CD14-positive monocyte (primary cell): ENCODE measurements at regions not wholly inside any gene's neighbourhood (a gene's known extent, or its start where the extent isn't known, plus 50 kb on each side); places are given as distances from the start of the nearest gene placed in this dataset.

Source experiments
- DNase-seq, 3 donors: peaks; one replicate each; pipeline ENCODE4 v3.0.0-alpha.2; 2011 to 2022
- H2AFZ ChIP-seq: 2 replicates; pipeline ENCODE4 v1.6.0; 2012; ENCODE audit warnings: mild to moderate bottlenecking, low read depth, low read length, inconsistent platforms; ENCODE audit not compliant: insufficient read depth, poor library complexity, severe bottlenecking
- H3K27ac ChIP-seq, 2 donors: 1 replicate in 1 of 2; 2 replicates in 1 of 2; pipeline ENCODE4 v1.5.1; 2012 to 2013; ENCODE audit warnings: low read length in 2 of 2, control low read depth in 1 of 2, inconsistent platforms in 1 of 2, low read depth in 1 of 2, mild to moderate bottlenecking in 1 of 2
- H3K27me3 ChIP-seq, 2 donors: one replicate each; pipeline versions ENCODE4 v1.6.0 to v1.6.1; 2011 to 2013; ENCODE audit warnings: low read length in 2 of 2; ENCODE audit not compliant: control insufficient read depth in 2 of 2, insufficient read depth in 2 of 2
- H3K36me3 ChIP-seq, 2 donors: replicated peaks in 1 of 2; 1 replicate in 1 of 2; 2 replicates in 1 of 2; pipeline versions ENCODE4 v1.5.1 to v1.6.1; 2012 to 2013; ENCODE audit warnings: low read length in 2 of 2, control low read depth in 1 of 2, inconsistent platforms in 1 of 2, mild to moderate bottlenecking in 1 of 2; ENCODE audit not compliant: insufficient read depth in 2 of 2, control insufficient read depth in 1 of 2
- H3K4me1 ChIP-seq, 2 donors: 1 replicate in 1 of 2; 2 replicates in 1 of 2; pipeline versions ENCODE4 v1.5.1 to v1.6.1; 2012 to 2013; ENCODE audit warnings: low read length in 2 of 2, control low read depth in 1 of 2, inconsistent platforms in 1 of 2, mild to moderate bottlenecking in 1 of 2, moderate library complexity in 1 of 2; ENCODE audit not compliant: insufficient read depth in 2 of 2, control insufficient read depth in 1 of 2
- H3K4me2 ChIP-seq: replicated peaks from 2 replicates; pipeline ENCODE3; 2012; ENCODE audit warnings: low read length, moderate library complexity, mild to moderate bottlenecking; ENCODE audit not compliant: poor library complexity, severe bottlenecking; ENCODE audit errors: extremely low read depth
- H3K4me3 ChIP-seq, 3 experiments: fragments of 200-600 bp in 1 of 3; sonication (generic) in 1 of 3; replicated peaks in 1 of 3; 1 replicate in 2 of 3; 2 replicates in 1 of 3; pipeline ENCODE4 v1.5.1; 2011 to 2013; ENCODE audit warnings: low read length in 3 of 3, mild to moderate bottlenecking in 3 of 3, control low read depth in 2 of 3, low read depth in 2 of 3, inconsistent platforms in 1 of 3, moderate library complexity in 1 of 3
- H3K79me2 ChIP-seq: 2 replicates; pipeline ENCODE4 v1.6.0; 2012; ENCODE audit warnings: mild to moderate bottlenecking, control low read depth, inconsistent platforms, low read length, moderate library complexity; ENCODE audit not compliant: insufficient read depth
- H3K9ac ChIP-seq: 2 replicates; pipeline ENCODE4 v1.6.0; 2017; ENCODE audit warnings: low read length, mild to moderate bottlenecking; ENCODE audit not compliant: insufficient read depth, poor library complexity, severe bottlenecking
- H3K9me3 ChIP-seq, 2 donors: replicated peaks in 1 of 2; 1 replicate in 1 of 2; 2 replicates in 1 of 2; pipeline versions ENCODE4 v1.5.1 to v1.6.1; 2012 to 2013; ENCODE audit warnings: low read length in 2 of 2, control low read depth in 1 of 2; ENCODE audit not compliant: control insufficient read depth in 1 of 2, insufficient read depth in 1 of 2
- H4K20me1 ChIP-seq: 2 replicates; pipeline ENCODE4 v1.6.0; 2012; ENCODE audit warnings: mild to moderate bottlenecking, low read length, control low read depth, moderate library complexity; ENCODE audit not compliant: insufficient read depth
- H3K27ac Mint-ChIP-seq, 7 donors: one replicate each; pipeline ENCODE4 v1.8.0; 2020; ENCODE audit warnings: mild to moderate bottlenecking in 7 of 7, mixed read lengths in 7 of 7, moderate library complexity in 6 of 7, inconsistent platforms in 2 of 7
- H3K27me3 Mint-ChIP-seq, 3 donors: one replicate each; pipeline ENCODE4 v1.8.0; 2021 to 2022; ENCODE audit warnings: low read depth in 3 of 3, mild to moderate bottlenecking in 3 of 3, mixed read lengths in 3 of 3, moderate library complexity in 3 of 3, inconsistent platforms in 1 of 3
- H3K36me3 Mint-ChIP-seq, 2 donors: one replicate each; pipeline ENCODE4 v1.8.0; 2020; ENCODE audit warnings: mixed read lengths in 2 of 2, inconsistent platforms in 1 of 2, mild to moderate bottlenecking in 1 of 2
- H3K4me1 Mint-ChIP-seq: one replicate; pipeline ENCODE4 v1.8.0; 2020; ENCODE audit warnings: mild to moderate bottlenecking, mixed read lengths
- H3K4me3 Mint-ChIP-seq, 2 donors: one replicate each; pipeline ENCODE4 v1.8.0; 2020; ENCODE audit warnings: mild to moderate bottlenecking in 2 of 2, mixed read lengths in 2 of 2, moderate library complexity in 1 of 2
- H3K9me3 Mint-ChIP-seq, 7 donors: one replicate each; pipeline ENCODE4 v1.8.0; 2020 to 2022; ENCODE audit warnings: mixed read lengths in 7 of 7, mild to moderate bottlenecking in 6 of 7, moderate library complexity in 6 of 7, inconsistent platforms in 2 of 7
- WGBS: methylation state at CpG from one replicate; pipeline ENCODE4 v1.1.5; 2013; ENCODE audit warnings: missing lambda C conversion rate; ENCODE audit not compliant: insufficient coverage; 5-methylcytosine and 5-hydroxymethylcytosine counted together
- intact Hi-C, 2 donors: fragments of 100-400 bp; cut with micrococcal nuclease; formaldehyde crosslinking; loops; one replicate each; pipeline versions ENCODE4 v1.15.0 to v1.15.1; 2023
- TF ChIP-seq, protein P1 (sequence below): fragments of 200-600 bp; IDR thresholded peaks from one replicate; pipeline ENCODE4 v1.8.0; 2022; ENCODE audit warnings: antibody characterized with exemption, mild to moderate bottlenecking

DNA sequence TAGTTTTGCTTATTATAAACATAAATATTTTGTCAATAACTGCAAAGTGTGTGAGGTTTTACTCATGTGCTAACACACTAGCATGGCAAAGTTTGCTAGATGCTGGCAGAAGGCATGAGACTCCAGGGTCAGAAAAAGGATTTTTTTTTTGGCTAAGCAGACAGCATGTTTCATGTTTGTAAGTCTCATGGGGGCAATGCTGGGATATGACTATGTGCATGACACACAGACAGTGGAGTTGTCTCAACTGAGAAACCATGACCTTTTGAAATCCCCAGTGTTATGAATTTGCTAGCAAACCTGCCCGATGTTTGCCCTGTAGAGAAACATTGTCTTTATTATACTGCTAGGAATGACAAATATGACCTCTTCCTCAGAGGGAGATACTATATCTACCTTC, 448.2 kb downstream of the BRINP3 start:
- Histone ChIP-seq H3K79me2 (no peaks in the 10 kb centered on the region), H3K9ac (no peak overlapping the region), H3K4me2 (no peak overlapping the region), H3K36me3 (no peaks in the 10 kb centered on the region), H3K27me3 (no peaks in the 10 kb centered on the region), H2AFZ (no peak overlapping the region), H3K27ac (no peak overlapping the region), H3K9me3 (peaks cover 0 to 7% of the 10 kb centered on the region in 2 donors), H4K20me1 (no peaks in the 10 kb centered on the region), H3K4me3 (no peak overlapping the region), H3K4me1 (no peaks in the 10 kb centered on the region)
- no peaks in the 10 kb centered on the region for H3K36me3 Mint-ChIP-seq
- H3K27ac Mint-ChIP-seq, result no peak overlapping the region
- intact Hi-C loops, result no loop called here
- TF ChIP-seq, protein P1, sequence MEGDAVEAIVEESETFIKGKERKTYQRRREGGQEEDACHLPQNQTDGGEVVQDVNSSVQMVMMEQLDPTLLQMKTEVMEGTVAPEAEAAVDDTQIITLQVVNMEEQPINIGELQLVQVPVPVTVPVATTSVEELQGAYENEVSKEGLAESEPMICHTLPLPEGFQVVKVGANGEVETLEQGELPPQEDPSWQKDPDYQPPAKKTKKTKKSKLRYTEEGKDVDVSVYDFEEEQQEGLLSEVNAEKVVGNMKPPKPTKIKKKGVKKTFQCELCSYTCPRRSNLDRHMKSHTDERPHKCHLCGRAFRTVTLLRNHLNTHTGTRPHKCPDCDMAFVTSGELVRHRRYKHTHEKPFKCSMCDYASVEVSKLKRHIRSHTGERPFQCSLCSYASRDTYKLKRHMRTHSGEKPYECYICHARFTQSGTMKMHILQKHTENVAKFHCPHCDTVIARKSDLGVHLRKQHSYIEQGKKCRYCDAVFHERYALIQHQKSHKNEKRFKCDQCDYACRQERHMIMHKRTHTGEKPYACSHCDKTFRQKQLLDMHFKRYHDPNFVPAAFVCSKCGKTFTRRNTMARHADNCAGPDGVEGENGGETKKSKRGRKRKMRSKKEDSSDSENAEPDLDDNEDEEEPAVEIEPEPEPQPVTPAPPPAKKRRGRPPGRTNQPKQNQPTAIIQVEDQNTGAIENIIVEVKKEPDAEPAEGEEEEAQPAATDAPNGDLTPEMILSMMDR, result no peak
- peaks cover 0 to 4% (median 0%) of the 10 kb centered on the region in 7 donors for H3K9me3 Mint-ChIP-seq
- no peak overlapping the region for H3K4me3 Mint-ChIP-seq
- no peaks in the 10 kb centered on the region for H3K27me3 Mint-ChIP-seq
- WGBS, result 100% methylated on average over 1 of the region's 1 CpG
- DNase-seq, result no peak
- H3K4me1 Mint-ChIP-seq, result no peaks in the 10 kb centered on the region

DNA sequence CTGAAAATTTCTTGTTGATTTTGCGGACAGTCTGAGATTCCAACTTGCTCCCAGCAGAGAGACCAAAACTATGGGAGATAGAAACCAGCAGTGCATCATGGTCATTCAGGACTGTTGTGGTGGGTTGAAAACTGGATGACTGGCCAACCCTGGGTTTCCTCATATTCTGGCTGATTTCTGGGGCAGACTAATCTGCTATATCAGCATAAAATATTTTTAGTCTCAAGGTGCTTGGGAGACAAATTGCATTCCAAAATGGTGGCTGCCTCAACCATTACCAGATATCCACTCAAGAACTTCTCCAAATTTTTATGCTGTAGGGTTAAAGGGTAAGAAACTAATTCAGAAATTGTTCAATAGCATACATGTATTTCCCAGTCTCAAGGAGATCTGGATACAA, 434.0 kb downstream of the BRINP3 start:
- WGBS, result 100% methylated on average over 1 of the region's 1 CpG
- Mint-ChIP-seq H3K27me3 (no peaks in the 10 kb centered on the region), H3K36me3 (no peaks in the 10 kb centered on the region), H3K9me3 (peaks cover 0 to 6% (median 2%) of the 10 kb centered on the region in 7 donors), H3K4me3 (no peak overlapping the region), H3K27ac (no peak overlapping the region), H3K4me1 (no peaks in the 10 kb centered on the region)
- no peak for DNase-seq
- no peaks in the 10 kb centered on the region for H4K20me1 ChIP-seq
- H3K27me3 ChIP-seq, result no peaks in the 10 kb centered on the region
- intact Hi-C loops, result no loop called here
- H3K9ac ChIP-seq, result no peak overlapping the region
- no peaks in the 10 kb centered on the region for H3K9me3 ChIP-seq
- no peak overlapping the region for H2AFZ ChIP-seq
- H3K4me3 ChIP-seq, result no peak overlapping the region
- H3K27ac ChIP-seq, result no peak overlapping the region
- no peaks in the 10 kb centered on the region for H3K4me1 ChIP-seq
- TF ChIP-seq, protein P1, result no peak
- no peak overlapping the region for H3K4me2 ChIP-seq
- H3K79me2 ChIP-seq, result no peaks in the 10 kb centered on the region
- H3K36me3 ChIP-seq, result no peaks in the 10 kb centered on the region
